GM12864 (cell line): ENCODE measurements at regions not wholly inside any gene's neighbourhood (a gene's known extent, or its start where the extent isn't known, plus 50 kb on each side); places are given as distances from the start of the nearest gene placed in this dataset.

Experiments
- DNase-seq: peaks from one replicate; pipeline ENCODE4 v3.0.0-alpha.2; 2011; ENCODE audit warnings: low read depth
- H3K4me3 ChIP-seq: 2 replicates; pipeline ENCODE4 v1.5.1; 2011; ENCODE audit warnings: mild to moderate bottlenecking, low read depth, low read length, control low read depth
- TF ChIP-seq, protein P1 (sequence below): IDR thresholded peaks from 2 replicates; pipeline ENCODE4 v1.5.1; 2011; ENCODE audit warnings: low read depth, mild to moderate bottlenecking, moderate library complexity, low read length, control low read depth, inconsistent platforms; ENCODE audit errors: missing control alignments

DNA sequence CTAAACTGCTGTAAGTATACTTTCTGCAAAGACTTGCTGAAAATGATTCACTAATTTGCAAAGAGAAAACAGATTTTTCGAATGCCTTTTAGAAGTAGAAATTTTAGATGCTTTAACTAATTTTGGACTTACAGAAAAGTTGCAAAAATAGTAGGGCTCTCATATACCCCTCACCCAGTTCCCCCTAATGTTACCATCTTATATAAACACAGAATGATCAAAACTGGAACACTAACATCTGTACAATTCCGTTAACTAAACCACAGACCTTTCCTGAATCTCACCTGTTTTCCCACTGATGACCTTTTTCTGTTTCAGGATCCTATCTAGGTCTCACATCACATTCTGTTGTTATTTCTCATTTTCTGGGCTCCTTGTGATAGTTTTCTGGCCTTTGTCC is 454.8 kb downstream of the SHQ1 start:
- TF ChIP-seq, protein P1, sequence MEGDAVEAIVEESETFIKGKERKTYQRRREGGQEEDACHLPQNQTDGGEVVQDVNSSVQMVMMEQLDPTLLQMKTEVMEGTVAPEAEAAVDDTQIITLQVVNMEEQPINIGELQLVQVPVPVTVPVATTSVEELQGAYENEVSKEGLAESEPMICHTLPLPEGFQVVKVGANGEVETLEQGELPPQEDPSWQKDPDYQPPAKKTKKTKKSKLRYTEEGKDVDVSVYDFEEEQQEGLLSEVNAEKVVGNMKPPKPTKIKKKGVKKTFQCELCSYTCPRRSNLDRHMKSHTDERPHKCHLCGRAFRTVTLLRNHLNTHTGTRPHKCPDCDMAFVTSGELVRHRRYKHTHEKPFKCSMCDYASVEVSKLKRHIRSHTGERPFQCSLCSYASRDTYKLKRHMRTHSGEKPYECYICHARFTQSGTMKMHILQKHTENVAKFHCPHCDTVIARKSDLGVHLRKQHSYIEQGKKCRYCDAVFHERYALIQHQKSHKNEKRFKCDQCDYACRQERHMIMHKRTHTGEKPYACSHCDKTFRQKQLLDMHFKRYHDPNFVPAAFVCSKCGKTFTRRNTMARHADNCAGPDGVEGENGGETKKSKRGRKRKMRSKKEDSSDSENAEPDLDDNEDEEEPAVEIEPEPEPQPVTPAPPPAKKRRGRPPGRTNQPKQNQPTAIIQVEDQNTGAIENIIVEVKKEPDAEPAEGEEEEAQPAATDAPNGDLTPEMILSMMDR, result no peak
- DNase-seq, result no peak

DNA sequence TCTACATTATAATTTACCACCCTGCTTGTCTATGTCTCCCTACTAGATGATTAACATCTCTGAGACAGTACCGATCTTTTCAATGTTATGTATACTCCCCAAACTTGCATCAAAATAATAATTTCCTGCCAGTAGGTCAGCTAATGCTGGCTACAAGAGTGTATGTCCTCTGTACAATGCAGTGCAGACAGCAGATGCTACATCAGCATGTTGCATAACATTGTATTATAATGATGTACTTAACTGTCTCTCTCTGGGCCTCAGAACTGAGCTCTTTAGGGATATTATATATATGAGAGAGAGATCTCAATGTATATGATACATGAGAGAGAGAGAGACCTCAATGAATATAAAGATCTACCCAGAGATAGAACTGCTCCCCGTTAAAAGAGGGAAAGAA is 456.6 kb downstream of the SHQ1 start:
- DNase-seq, result no peak
- TF ChIP-seq, protein P1, result no peak
- no peak overlapping the region for H3K4me3 ChIP-seq

More for the DNA sequence above, 454.8 kb downstream of the SHQ1 start:
- H3K4me3 ChIP-seq, result no peak overlapping the region

DNA sequence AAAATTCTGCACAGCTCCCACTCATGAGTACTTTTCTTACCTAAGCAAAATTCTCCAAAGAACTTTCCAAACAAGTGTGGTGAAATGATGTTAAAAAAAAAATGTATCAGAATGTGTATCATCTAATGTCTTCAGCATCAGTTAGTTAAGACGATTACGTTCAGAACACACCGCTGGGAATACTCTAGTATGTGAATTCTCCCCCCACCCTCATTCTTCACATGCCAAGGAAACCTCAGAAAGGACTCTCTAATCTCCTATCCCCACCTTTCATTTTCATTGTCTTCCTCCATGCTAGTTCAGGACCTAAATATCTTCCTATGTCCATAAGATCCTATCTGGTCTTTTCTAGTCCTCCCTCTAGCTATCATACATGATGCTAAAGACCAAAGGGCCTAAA is 457.4 kb downstream of the SHQ1 start:
- TF ChIP-seq, protein P1, result no peak
- DNase-seq, result no peak
- H3K4me3 ChIP-seq, result no peak overlapping the region

DNA sequence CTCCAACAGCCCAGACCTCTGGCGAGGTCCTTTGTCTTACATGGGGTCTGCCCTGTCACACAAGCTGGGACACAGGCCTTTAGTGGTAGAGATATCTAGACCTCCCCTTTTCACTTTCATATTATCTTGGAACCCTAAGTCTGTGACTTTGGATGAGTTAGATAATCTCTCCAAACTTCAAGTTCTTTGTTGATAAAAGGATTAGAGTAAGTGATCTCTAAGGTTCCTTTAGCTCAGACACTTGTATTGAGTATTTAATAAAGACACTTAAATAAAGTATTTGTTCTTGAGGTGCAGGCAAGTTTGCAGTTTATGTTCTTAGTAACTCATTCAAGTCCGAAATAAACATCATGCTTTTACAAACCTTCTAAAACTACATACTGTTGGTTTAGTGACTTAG is 459.6 kb downstream of the SHQ1 start:
- no peak for DNase-seq
- TF ChIP-seq, protein P1, result no peak
- no peak overlapping the region for H3K4me3 ChIP-seq

DNA sequence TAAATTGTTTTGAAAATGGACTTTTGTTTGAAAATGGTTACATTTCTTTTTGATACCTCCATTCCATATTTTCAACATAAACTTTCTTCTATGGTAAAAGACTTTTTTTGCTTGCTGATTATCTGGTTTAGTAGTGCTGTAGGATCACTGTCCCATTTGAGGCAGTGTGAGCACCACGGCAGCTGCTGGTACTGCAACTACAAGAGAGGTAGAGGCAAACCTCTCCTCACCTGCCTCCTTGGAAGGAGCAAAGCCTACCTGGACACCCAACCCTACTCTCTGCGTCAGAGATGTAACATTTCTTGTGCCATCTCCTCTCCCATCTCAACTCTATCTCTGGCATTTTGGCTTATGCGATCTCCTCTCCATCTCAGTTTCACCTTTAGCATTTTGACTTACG is 460.1 kb downstream of the SHQ1 start:
- TF ChIP-seq, protein P1, result no peak
- DNase-seq, result no peak
- H3K4me3 ChIP-seq, result no peak overlapping the region

DNA sequence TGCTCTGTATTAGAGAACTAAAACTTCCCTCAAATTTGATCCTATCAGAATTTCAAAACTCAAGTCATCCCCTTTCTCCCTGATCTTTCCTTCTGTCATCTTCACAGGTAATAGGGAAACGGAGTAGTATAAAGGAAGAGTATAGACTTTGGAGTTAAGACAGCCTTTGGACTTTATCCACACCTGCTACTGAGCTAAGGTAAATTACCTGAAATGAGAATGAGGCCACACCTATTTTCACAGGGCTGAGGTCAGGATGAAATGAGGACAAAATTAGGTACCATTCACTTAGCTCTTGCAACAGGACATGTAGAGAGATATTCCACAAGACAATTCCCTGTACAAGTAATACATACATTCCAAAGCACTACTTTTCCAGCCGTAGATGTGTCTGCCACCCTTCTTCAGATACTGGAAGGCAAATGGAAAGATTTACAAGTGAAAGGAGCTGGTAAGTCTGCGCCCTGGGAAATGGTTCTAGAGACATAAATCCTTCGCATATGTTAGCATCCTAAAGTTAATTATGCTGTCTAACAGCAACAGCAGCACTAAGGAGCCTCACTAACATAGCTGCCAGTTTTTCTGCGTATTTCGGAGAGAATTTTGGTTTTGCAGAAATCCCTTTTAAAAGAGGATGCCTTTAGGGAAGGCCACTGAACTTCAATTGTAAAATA is 461.8 kb downstream of the SHQ1 start:
- TF ChIP-seq, protein P1, result no peak
- DNase-seq, result no peak
- no peak overlapping the region for H3K4me3 ChIP-seq

DNA sequence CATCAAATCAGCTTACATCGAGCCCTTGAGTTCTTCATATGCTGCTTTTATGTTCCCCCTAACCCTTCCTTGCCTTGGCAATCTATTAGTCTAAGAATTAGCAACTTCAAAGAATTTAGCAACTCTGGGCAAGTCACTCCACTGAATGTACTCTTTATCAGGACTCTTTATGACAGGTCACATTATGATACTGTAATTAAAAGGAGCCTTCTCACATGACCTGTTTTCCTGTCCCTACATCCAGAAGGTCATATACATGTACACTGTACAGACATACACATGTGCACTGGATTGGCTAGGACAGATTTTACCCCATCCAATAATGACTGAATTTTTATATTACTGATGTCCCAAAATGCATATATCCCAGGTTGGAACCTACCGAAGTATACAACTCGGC is 463.1 kb downstream of the SHQ1 start:
- TF ChIP-seq, protein P1, result no peak
- DNase-seq, result no peak
- H3K4me3 ChIP-seq, result no peak overlapping the region
